ENCODE measurements at regions not wholly inside any gene's neighbourhood (a gene's known extent, or its start where the extent isn't known, plus 50 kb on each side); places are given as distances from the start of the nearest gene placed in this dataset.

DNA sequence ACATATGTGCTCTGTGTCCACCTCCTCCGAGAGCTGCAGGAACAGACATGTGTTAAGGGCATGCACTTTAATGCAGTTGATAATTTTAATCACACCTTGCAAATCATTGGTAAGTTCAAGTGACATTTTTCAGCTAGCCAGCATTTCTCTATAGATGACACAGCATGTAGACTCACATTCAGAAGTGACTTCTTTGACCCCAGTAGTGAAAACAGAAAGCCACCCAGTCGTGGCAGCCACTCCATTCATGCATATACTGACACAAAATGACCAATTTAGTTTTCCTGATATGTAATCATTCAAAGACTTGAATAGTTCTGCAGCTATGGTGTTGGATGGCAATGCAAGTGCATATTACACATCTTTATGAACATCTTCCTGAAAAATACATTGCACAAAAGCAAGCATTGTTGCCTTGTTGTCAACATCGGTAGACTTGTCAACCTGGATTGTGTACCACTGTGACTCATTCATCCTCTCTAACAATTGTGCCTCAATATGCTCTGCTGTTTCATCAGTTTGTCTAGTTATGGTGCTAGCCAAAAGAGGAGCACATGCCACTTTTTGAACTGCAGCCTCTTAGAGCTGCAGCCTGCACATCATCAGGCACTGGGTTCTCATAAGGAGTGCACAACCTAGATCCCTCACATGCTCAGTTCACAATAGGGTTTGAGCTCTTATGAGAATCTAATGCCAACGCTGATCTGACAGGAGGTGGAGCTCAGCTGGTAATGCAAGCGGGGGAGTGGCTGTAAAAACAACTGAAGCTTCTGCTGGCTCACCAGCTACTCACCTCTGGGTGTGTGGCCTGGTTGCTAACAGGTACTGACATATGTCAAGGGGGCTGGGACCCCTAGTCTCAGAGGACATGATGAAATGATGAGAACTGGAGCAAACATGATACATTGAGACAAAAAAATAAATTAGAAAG is 622.0 kb downstream of the PYDC2 start:
- Mint-ChIP-seq H3K4me1 (ENCODE audit: low read depth) (no peaks in the 10 kb centered on the region), H3K27ac (no peak overlapping the region), H3K36me3 (ENCODE audit: low read depth) (no peaks in the 10 kb centered on the region), H3K4me3 (ENCODE audit: low read depth) (no peak overlapping the region), H3K27me3 (ENCODE audit: low read depth) (no peaks in the 10 kb centered on the region), H3K9me3 (no peaks in the 10 kb centered on the region)
- intact Hi-C loops (cut with micrococcal nuclease): no loop called here
- DNase-seq (ENCODE audit: low spot score): no peak
